ENCODE measurements at regions not wholly inside any gene's neighbourhood (a gene's known extent, or its start where the extent isn't known, plus 50 kb on each side); places are given as distances from the start of the nearest gene placed in this dataset.

DNA sequence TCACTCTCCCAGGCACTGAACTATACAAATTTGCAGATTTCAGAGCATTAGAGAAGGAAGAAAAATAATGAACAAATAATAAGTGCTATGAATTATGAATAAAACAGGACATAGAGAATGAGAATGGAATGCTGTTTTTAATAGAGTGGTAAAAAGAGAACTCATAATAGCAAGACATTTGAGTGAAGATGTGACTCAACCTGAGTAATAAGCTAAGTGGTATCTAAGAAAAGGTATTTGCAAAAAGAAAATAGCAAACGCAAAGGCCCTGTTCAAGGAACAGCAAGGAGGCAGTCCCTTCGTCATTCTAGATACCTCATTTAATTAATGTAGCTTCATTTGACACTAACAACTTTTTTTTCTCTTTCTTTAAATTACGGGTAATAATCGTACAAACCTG is 1910.0 kb upstream of the TENM3 start:
- Histone ChIP-seq H3K36me3 (ENCODE audit: insufficient read depth, low read length, poor library complexity, severe bottlenecking) (no peaks in the 10 kb centered on the region), H3K4me3 (ENCODE audit: low read depth, low read length, poor library complexity, severe bottlenecking) (no peak overlapping the region), H3K27ac (ENCODE audit: low read depth, low read length, poor library complexity, severe bottlenecking) (no peak overlapping the region), H3K9me3 (ENCODE audit: low read depth, low read length, poor library complexity, severe bottlenecking) (no peaks in the 10 kb centered on the region), H3K27me3 (replicated peaks; ENCODE audit: insufficient read depth, low read depth, low read length, poor library complexity) (no peaks in the 10 kb centered on the region), H3K4me1 (ENCODE audit: insufficient read depth, low read length, poor library complexity, severe bottlenecking) (no peaks in the 10 kb centered on the region)
- BruUV-seq (replicated peaks) = no TSS peak
- no peak for DNase-seq (ENCODE audit: low spot score)
- CTCF ChIA-PET = no interaction called here
- intact Hi-C loops (cut with micrococcal nuclease; ENCODE audit: unreplicated experiment) = no loop called here
- no peak for TF ChIP-seq EZH2 (IDR thresholded peaks at IDR 0.05; ENCODE audit: borderline replicate concordance, low read depth, low read length, poor library complexity, severe bottlenecking)
- TF ChIP-seq, protein P1, sequence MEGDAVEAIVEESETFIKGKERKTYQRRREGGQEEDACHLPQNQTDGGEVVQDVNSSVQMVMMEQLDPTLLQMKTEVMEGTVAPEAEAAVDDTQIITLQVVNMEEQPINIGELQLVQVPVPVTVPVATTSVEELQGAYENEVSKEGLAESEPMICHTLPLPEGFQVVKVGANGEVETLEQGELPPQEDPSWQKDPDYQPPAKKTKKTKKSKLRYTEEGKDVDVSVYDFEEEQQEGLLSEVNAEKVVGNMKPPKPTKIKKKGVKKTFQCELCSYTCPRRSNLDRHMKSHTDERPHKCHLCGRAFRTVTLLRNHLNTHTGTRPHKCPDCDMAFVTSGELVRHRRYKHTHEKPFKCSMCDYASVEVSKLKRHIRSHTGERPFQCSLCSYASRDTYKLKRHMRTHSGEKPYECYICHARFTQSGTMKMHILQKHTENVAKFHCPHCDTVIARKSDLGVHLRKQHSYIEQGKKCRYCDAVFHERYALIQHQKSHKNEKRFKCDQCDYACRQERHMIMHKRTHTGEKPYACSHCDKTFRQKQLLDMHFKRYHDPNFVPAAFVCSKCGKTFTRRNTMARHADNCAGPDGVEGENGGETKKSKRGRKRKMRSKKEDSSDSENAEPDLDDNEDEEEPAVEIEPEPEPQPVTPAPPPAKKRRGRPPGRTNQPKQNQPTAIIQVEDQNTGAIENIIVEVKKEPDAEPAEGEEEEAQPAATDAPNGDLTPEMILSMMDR (conservative IDR thresholded peaks at IDR 0.05; ENCODE audit: low read depth, low read length) = no peak
- POLR2A ChIA-PET (ENCODE audit: low non-redundant PET) = no interaction called here

DNA sequence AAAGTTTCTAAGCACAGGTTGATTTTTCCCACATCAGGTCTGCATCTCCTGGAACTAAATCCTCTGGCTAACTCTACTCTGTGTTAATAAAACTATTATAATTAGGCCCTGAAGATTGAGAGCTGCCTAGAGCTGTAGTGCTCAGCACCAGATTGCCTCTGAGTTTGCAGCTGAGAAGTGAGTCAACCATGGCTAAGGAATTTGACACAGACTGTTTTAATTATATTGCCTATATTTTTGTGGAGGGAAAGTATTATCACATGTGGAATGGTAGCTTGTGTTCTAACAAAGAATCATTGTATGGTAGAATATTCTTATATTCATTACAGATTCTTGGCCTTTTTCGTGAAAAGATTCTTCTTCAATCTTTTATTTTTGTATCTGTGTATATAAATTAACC is 1907.6 kb upstream of the TENM3 start:
- no peak for TF ChIP-seq EZH2 (IDR thresholded peaks at IDR 0.05; ENCODE audit: borderline replicate concordance, low read depth, low read length, poor library complexity, severe bottlenecking)
- TF ChIP-seq, protein P1 (conservative IDR thresholded peaks at IDR 0.05; ENCODE audit: low read depth, low read length) = no peak
- CTCF ChIA-PET = no interaction called here
- intact Hi-C loops (cut with micrococcal nuclease; ENCODE audit: unreplicated experiment) = no loop called here
- Histone ChIP-seq H3K4me1 (ENCODE audit: insufficient read depth, low read length, poor library complexity, severe bottlenecking) (no peaks in the 10 kb centered on the region), H3K36me3 (ENCODE audit: insufficient read depth, low read length, poor library complexity, severe bottlenecking) (no peaks in the 10 kb centered on the region), H3K27me3 (replicated peaks; ENCODE audit: insufficient read depth, low read depth, low read length, poor library complexity) (no peaks in the 10 kb centered on the region), H3K27ac (ENCODE audit: low read depth, low read length, poor library complexity, severe bottlenecking) (no peak overlapping the region), H3K4me3 (ENCODE audit: low read depth, low read length, poor library complexity, severe bottlenecking) (no peak overlapping the region), H3K9me3 (ENCODE audit: low read depth, low read length, poor library complexity, severe bottlenecking) (no peaks in the 10 kb centered on the region)
- POLR2A ChIA-PET (ENCODE audit: low non-redundant PET) = no interaction called here
- peak; percentile 18 for DNase-seq (ENCODE audit: low spot score)
- no TSS peak for BruUV-seq (replicated peaks)

DNA sequence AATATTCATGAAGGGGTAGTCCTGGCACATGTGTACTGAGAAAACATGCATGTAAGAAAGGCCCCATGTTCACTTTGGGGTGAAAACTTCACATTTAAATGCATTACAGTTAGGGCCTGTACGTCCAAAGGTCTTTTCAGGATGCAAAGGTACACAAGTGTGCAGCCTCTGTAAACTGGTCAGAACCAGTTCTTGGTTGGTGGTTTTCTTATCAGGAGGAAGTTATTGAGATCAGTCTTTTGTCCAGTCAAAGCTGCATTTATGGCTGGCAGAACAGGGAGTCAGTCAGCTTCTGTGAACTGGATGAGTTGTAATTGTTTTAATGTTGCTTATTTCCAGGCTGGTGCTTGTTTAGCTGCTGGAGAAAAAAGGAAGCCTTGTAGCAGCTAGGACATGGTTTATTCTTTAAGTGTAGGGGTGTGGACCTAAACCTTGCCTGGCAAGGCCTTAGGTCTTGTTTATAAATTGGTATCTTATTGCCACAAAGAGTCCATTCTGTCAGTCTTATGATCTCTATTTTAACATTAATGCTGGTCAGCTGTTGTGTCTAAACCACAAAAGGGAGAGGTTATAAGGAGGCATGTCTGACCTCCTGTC is 1906.6 kb upstream of the TENM3 start:
- Histone ChIP-seq H3K4me1 (ENCODE audit: insufficient read depth, low read length, poor library complexity, severe bottlenecking) (no peaks in the 10 kb centered on the region), H3K4me3 (ENCODE audit: low read depth, low read length, poor library complexity, severe bottlenecking) (no peak overlapping the region), H3K9me3 (ENCODE audit: low read depth, low read length, poor library complexity, severe bottlenecking) (no peaks in the 10 kb centered on the region), H3K27ac (ENCODE audit: low read depth, low read length, poor library complexity, severe bottlenecking) (no peak overlapping the region), H3K27me3 (replicated peaks; ENCODE audit: insufficient read depth, low read depth, low read length, poor library complexity) (no peaks in the 10 kb centered on the region), H3K36me3 (ENCODE audit: insufficient read depth, low read length, poor library complexity, severe bottlenecking) (no peaks in the 10 kb centered on the region)
- TF ChIP-seq, protein P1 (conservative IDR thresholded peaks at IDR 0.05; ENCODE audit: low read depth, low read length) = no peak
- TF ChIP-seq EZH2 (IDR thresholded peaks at IDR 0.05; ENCODE audit: borderline replicate concordance, low read depth, low read length, poor library complexity, severe bottlenecking) = no peak
- ChIA-PET CTCF (no interaction called here), POLR2A (ENCODE audit: low non-redundant PET) (no interaction called here)
- intact Hi-C loops (cut with micrococcal nuclease; ENCODE audit: unreplicated experiment) = no loop called here
- BruUV-seq (replicated peaks) = no TSS peak
- DNase-seq (ENCODE audit: low spot score) = no peak
